A673 (cell line): ENCODE measurements at regions not wholly inside any gene's neighbourhood (a gene's known extent, or its start where the extent isn't known, plus 50 kb on each side); places are given as distances from the start of the nearest gene placed in this dataset.

ENCODE experiments used
- EZH2 ChIP-seq: fragments of 200-600 bp; sonication (generic); IDR thresholded peaks from 2 replicates; pipeline ENCODE4 v1.6.1; 2017; ENCODE audit warnings: borderline replicate concordance, low read depth, mild to moderate bottlenecking, mixed read lengths, antibody characterized with exemption, low read length; ENCODE audit not compliant: poor library complexity, severe bottlenecking
- TF ChIP-seq, protein P1 (sequence below): fragments of 300-800, 200-600 bp; sonication (generic); conservative IDR thresholded peaks from 2 replicates; pipeline ENCODE4 v1.5.1; 2017; ENCODE audit warnings: low read depth, mild to moderate bottlenecking, antibody characterized with exemption, low read length, moderate library complexity, mixed read lengths

- TF ChIP-seq, protein P1, sequence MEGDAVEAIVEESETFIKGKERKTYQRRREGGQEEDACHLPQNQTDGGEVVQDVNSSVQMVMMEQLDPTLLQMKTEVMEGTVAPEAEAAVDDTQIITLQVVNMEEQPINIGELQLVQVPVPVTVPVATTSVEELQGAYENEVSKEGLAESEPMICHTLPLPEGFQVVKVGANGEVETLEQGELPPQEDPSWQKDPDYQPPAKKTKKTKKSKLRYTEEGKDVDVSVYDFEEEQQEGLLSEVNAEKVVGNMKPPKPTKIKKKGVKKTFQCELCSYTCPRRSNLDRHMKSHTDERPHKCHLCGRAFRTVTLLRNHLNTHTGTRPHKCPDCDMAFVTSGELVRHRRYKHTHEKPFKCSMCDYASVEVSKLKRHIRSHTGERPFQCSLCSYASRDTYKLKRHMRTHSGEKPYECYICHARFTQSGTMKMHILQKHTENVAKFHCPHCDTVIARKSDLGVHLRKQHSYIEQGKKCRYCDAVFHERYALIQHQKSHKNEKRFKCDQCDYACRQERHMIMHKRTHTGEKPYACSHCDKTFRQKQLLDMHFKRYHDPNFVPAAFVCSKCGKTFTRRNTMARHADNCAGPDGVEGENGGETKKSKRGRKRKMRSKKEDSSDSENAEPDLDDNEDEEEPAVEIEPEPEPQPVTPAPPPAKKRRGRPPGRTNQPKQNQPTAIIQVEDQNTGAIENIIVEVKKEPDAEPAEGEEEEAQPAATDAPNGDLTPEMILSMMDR = no peak
- no peak for TF ChIP-seq EZH2
Observed at GRCh38 chr7:16960337-16960965, 78.7 kb upstream of the AGR3 start.
